Smooth muscle cell (in vitro differentiated cells): ENCODE measurements at regions not wholly inside any gene's neighbourhood (a gene's known extent, or its start where the extent isn't known, plus 50 kb on each side); places are given as distances from the start of the nearest gene placed in this dataset.

ENCODE experiments used
- DNase-seq: peaks from one replicate; lab custom pipeline; 2025; ENCODE audit not compliant: unreplicated experiment; lab: John Stamatoyannopoulos, UW
- H2AFZ ChIP-seq: fragments of 200-600 bp; sonication (generic); 2 replicates; pipeline ENCODE4 v1.6.0; 2016; ENCODE audit warnings: antibody characterized with exemption, low read depth, mild to moderate bottlenecking
- H3F3A ChIP-seq: fragments of 200-600 bp; sonication (generic); 2 replicates; pipeline ENCODE4 v1.6.0; 2017; ENCODE audit warnings: antibody characterized with exemption, low read depth
- H3K27ac ChIP-seq: fragments of 200-600 bp; sonication (generic); 2 replicates; pipeline ENCODE4 v1.5.1; 2016; ENCODE audit warnings: low read depth, mild to moderate bottlenecking
- H3K27me3 ChIP-seq: fragments of 200-600 bp; sonication (generic); 2 replicates; pipeline ENCODE4 v1.6.1; 2016; ENCODE audit warnings: low read depth, mild to moderate bottlenecking
- H3K36me3 ChIP-seq: fragments of 200-600 bp; sonication (generic); 2 replicates; pipeline ENCODE4 v1.5.1; 2016; ENCODE audit warnings: low read depth
- H3K4me1 ChIP-seq: fragments of 200-600 bp; sonication (generic); 2 replicates; pipeline ENCODE4 v1.5.1; 2016; ENCODE audit warnings: low read depth
- H3K4me2 ChIP-seq: fragments of 200-600 bp; sonication (generic); 2 replicates; pipeline ENCODE4 v1.6.0; 2016; ENCODE audit warnings: mild to moderate bottlenecking
- H3K4me3 ChIP-seq: fragments of 200-600 bp; sonication (generic); 2 replicates; pipeline ENCODE4 v1.5.1; 2016; ENCODE audit warnings: mild to moderate bottlenecking
- H3K79me2 ChIP-seq: fragments of 200-600 bp; sonication (generic); 2 replicates; pipeline ENCODE4 v1.6.0; 2016; ENCODE audit warnings: low read depth, mild to moderate bottlenecking
- H3K9ac ChIP-seq: fragments of 200-600 bp; sonication (generic); 2 replicates; pipeline ENCODE4 v1.6.0; 2016; ENCODE audit warnings: low read depth
- H3K9me3 ChIP-seq: fragments of 200-600 bp; sonication (generic); replicated peaks from 2 replicates; pipeline ENCODE4 v1.5.1; 2016; ENCODE audit warnings: low read depth
- H4K20me1 ChIP-seq: fragments of 200-600 bp; sonication (generic); 2 replicates; pipeline ENCODE4 v1.6.0; 2016; ENCODE audit warnings: low read depth
- CTCF ChIP-seq: fragments of 200-600 bp; sonication (generic); IDR thresholded peaks from 2 replicates; pipeline ENCODE4 v1.5.1; 2017; ENCODE audit warnings: borderline replicate concordance, mild to moderate bottlenecking, antibody characterized with exemption; ENCODE audit not compliant: insufficient read depth, poor library complexity, severe bottlenecking
- WGBS: methylation state at CpG from one replicate; pipeline ENCODE4 v1.1.7; 2016; ENCODE audit warnings: low lambda C conversion rate; 5-methylcytosine and 5-hydroxymethylcytosine counted together

- WGBS = 89% methylated on average over 4 of the region's 4 CpGs
- no peaks in the 10 kb centered on the region for H3K9me3 ChIP-seq
- no peak overlapping the region for H3K4me2 ChIP-seq
- H3K27ac ChIP-seq = no peak overlapping the region
- no peak overlapping the region for H2AFZ ChIP-seq
- no peak for TF ChIP-seq CTCF
- no peaks in the 10 kb centered on the region for H4K20me1 ChIP-seq
- H3K27me3 ChIP-seq = no peaks in the 10 kb centered on the region
- H3K4me1 ChIP-seq = no peaks in the 10 kb centered on the region
- DNase-seq = no peak
- no peak overlapping the region for H3K9ac ChIP-seq
- H3K79me2 ChIP-seq = no peaks in the 10 kb centered on the region
- H3K4me3 ChIP-seq = no peak overlapping the region
- no peaks in the 10 kb centered on the region for H3K36me3 ChIP-seq
- no peaks in the 10 kb centered on the region for H3F3A ChIP-seq
Measured at GRCh38 chr13:40205771-40206240, 460.6 kb downstream of the FOXO1 start.

DNA sequence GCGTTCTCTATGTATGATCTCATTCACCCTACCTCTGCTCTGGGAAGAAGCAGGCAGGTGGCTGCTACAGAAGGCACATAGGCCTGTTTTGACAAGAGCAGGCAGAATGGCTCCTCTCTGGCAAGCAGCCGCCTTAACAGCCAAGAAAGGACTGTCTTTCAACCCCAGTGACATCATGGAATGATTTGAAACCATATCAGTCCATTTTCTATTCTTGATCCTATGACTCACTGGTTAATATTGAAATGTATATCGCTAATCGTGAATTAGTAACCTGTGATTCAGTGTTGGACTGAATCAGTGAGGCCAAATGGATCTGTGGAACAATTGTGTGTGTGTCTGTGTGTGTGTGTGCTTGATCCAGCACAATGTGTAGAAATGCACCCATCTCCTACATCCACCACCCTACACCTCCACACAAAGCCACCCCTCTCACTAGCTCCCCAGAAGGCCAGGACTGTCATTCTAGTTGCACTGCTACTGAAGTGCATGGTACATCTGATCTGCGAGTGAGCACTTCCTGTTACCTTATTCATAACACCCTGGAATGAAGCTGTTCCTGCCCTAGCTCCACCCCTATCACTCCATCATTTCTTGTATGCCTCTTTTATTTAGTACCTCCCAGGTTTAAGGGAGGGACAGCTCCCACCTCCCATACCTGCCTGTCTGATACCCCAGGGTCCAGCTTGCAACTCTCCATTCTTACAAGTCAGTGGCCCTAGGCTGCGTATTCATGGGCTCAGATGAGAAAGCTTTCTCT is 460.0 kb downstream of the FOXO1 start:
- H3K4me3 ChIP-seq = no peak overlapping the region
- H3K27ac ChIP-seq = no peak overlapping the region
- H3K36me3 ChIP-seq = no peaks in the 10 kb centered on the region
- no peak for TF ChIP-seq CTCF
- no peaks in the 10 kb centered on the region for H3K4me1 ChIP-seq
- WGBS = 91% methylated on average over 6 of the region's 6 CpGs
- H3F3A ChIP-seq = no peaks in the 10 kb centered on the region
- no peaks in the 10 kb centered on the region for H3K79me2 ChIP-seq
- no peak for DNase-seq
- H3K4me2 ChIP-seq = no peak overlapping the region
- H3K9me3 ChIP-seq = no peaks in the 10 kb centered on the region
- no peaks in the 10 kb centered on the region for H3K27me3 ChIP-seq
- no peaks in the 10 kb centered on the region for H4K20me1 ChIP-seq
- H2AFZ ChIP-seq = no peak overlapping the region
- H3K9ac ChIP-seq = no peak overlapping the region

- H3K27ac ChIP-seq = no peak overlapping the region
- no peaks in the 10 kb centered on the region for H4K20me1 ChIP-seq
- no peak overlapping the region for H2AFZ ChIP-seq
- H3K79me2 ChIP-seq = no peaks in the 10 kb centered on the region
- no peaks in the 10 kb centered on the region for H3K4me1 ChIP-seq
- DNase-seq = no peak
- H3K9ac ChIP-seq = no peak overlapping the region
- H3K4me3 ChIP-seq = no peak overlapping the region
- no peaks in the 10 kb centered on the region for H3K36me3 ChIP-seq
- H3K4me2 ChIP-seq = no peak overlapping the region
- TF ChIP-seq CTCF = no peak
- no peaks in the 10 kb centered on the region for H3F3A ChIP-seq
- no peaks in the 10 kb centered on the region for H3K27me3 ChIP-seq
- WGBS = 95% methylated on average over 6 of the region's 6 CpGs
- no peaks in the 10 kb centered on the region for H3K9me3 ChIP-seq
Measured at GRCh38 chr13:40207001-40207478, 459.4 kb downstream of the FOXO1 start.

- 94% methylated on average over 4 of the region's 4 CpGs for WGBS
- H3K4me2 ChIP-seq = no peak overlapping the region
- no peaks in the 10 kb centered on the region for H3K79me2 ChIP-seq
- no peak overlapping the region for H2AFZ ChIP-seq
- no peak for DNase-seq
- H3K36me3 ChIP-seq = no peaks in the 10 kb centered on the region
- no peak overlapping the region for H3K27ac ChIP-seq
- no peaks in the 10 kb centered on the region for H3K27me3 ChIP-seq
- H4K20me1 ChIP-seq = no peaks in the 10 kb centered on the region
- no peak overlapping the region for H3K4me3 ChIP-seq
- no peaks in the 10 kb centered on the region for H3K9me3 ChIP-seq
- H3K4me1 ChIP-seq = no peaks in the 10 kb centered on the region
- no peak for TF ChIP-seq CTCF
- no peak overlapping the region for H3K9ac ChIP-seq
- no peaks in the 10 kb centered on the region for H3F3A ChIP-seq
Measured at GRCh38 chr13:40208517-40208916, 457.9 kb downstream of the FOXO1 start.
